ENCODE measurements at regions not wholly inside any gene's neighbourhood (a gene's known extent, or its start where the extent isn't known, plus 50 kb on each side); places are given as distances from the start of the nearest gene placed in this dataset.
"Not testable (repeated sequence)": the region's sequence is repeated elsewhere in the genome, so short reads cannot be mapped to it uniquely, and the experiment has no call there.

DNA sequence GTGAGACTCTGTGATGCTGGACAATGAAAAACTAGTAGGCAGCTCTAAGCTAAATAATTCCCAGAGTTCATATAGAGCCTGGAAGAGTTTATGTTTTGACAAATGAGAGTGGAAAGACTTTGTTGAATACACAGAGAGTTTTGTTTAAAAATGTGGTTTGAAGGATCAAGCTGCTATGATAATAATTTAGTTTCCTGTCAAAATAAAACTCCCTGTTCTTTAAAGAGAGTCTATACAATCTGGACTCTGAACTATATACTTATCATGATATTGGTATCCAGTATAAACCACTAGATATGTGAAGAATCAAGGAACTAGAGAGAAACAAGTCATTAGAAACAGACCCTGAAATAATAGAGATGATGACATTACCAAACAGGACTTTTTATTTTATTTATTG, 158.6 kb downstream of the C4orf33 start:
- ATAC-seq, result no peak

GRCh38 chr4:129261584-129261983, 165.6 kb downstream of the C4orf33 start:
- no peak for ATAC-seq

DNA sequence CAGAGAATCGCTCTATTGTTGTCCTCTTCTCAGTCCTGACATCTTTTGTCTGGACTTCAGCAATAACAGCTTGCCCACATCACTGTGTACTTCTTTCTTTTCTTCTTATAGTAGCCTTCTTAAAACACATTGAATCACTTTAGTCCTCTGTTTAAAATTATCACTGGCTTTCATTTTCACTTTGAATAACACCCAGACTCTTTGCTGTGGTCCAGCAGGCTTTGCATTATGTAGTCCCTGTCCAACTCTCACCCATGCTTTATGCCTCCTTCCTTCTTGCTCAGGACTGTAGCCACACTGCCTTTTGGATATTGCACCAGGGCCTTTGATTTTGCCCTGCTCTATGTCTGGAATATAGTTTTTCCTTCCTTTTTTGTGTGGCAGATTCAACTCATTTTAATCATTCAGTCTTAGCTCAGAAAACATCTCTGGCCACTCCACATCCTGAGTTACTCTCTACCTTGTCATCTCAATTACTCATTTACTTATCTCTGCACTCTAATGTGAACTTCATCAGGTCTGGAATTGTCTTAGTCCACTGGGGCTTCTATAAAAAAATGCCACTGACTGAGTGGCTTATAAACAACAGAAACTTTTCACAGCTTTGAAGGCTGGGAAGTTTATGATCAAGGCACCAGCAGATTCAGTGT, 168.2 kb downstream of the C4orf33 start:
- ATAC-seq, result peak in 1 of 2 donors; percentile 51

DNA sequence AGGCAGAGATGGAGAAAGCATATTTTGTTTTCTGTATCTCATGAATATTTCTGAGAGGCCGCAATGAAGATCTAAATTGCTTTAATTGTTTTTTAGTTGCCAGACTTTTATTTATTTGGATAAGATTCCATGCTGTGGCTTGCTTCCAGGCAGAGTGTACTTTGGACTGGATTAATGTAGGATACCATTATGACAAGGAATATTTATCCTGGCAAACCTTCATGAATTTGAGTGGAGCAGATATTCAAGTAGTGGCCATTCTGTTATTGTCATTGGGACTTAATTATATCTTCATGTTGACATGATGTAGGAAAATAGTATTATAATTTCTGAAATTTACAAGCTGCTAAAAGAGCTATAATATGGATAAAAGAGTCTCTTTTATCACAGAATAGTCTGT, 182.9 kb downstream of the C4orf33 start:
- ATAC-seq, result no peak

GRCh38 chr4:129282293-129282692, 186.3 kb downstream of the C4orf33 start:
- ATAC-seq, result no peak

DNA sequence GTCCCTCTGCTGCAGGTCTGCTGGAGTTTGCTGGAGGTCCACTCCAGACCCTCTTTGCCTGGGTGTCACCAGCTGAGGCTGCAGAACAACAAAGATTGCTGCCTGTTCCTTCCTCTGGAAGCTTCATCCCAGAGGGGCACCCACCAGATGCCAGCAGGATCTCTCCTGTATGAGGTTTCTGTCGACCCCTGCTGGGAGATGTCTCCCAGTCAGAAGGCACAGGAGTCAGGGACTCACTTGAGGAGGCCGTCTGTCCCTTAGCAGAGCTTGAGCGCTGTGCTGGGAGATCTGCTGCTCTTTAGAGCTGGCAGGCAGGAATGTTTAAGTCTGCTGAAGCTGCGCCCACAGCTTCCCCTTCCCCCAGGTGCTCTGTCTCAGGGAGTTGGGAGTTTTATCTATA, 196.2 kb downstream of the C4orf33 start:
- not testable (repeated sequence) for ATAC-seq

DNA sequence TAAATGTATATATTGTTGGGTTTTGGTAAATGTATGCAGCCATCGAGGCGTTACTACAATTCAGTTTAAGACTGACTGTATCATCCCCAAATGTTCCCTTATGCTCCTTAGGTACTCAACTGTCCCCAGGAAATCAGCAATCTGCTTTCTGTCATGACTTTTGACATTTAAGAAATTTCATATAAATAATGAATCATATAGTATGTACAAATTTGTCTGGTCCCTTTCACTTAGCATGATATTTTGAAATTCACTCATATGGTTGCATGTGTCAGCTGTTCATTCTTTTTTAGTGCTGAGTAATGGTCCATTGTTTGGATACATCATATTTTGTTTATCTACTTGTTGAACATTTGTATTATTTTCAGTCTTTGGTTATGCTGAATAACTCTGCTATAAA, 218.8 kb downstream of the C4orf33 start:
- ATAC-seq, result no peak

DNA sequence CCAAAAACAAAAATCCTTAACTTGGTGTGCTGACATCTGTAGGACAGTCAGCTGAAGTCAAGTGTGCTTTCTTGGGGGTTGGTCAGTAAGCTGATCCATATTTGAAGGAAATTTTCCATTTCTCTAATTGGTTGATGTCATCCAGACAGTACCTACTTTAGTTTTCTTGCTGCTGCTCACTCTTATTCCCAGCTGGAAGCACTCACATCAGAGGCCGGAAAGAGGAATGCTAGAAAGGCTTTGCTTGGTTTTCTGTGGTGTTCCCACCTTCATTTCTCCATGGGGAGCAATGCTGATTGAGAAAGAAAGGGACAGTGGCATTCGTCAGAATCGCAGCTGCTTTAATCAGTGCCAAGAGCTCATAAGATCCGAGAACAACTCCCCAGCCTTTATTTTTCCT, 227.0 kb downstream of the C4orf33 start:
- ATAC-seq, result no peak

GRCh38 chr4:129323658-129324057, 227.7 kb downstream of the C4orf33 start:
- ATAC-seq, result no peak

- ATAC-seq, result no peak
Measured at GRCh38 chr4:129326571-129327460, 230.9 kb downstream of the C4orf33 start.

- no peak for ATAC-seq
Measured at GRCh38 chr4:129327637-129328036, 231.7 kb downstream of the C4orf33 start.

DNA sequence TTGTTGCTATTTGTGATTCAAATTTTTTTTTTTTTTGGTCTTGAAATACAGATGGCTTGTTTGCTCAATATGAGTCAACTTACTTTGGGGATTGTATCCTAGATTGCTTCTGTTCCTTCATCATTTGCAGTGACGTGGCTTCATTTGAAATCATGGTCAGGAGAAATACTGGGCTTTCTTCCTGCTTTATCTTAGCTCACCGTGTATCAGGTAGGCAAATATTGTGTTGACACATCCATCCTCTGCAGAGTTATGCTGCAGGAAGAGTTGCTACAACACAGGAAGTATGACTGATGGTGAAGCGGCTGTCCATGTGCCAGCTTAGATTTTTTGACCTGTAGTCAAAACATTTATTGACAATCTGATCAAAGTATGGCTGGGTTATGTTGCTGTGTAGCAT, 232.2 kb downstream of the C4orf33 start:
- no peak for ATAC-seq

GRCh38 chr4:129334136-129334535, 238.2 kb downstream of the C4orf33 start:
- no peak for ATAC-seq

GRCh38 chr4:129335276-129335675, 239.3 kb downstream of the C4orf33 start:
- no peak for ATAC-seq

- no peak for ATAC-seq
Measured at GRCh38 chr4:129335818-129336217, 239.9 kb downstream of the C4orf33 start.

DNA sequence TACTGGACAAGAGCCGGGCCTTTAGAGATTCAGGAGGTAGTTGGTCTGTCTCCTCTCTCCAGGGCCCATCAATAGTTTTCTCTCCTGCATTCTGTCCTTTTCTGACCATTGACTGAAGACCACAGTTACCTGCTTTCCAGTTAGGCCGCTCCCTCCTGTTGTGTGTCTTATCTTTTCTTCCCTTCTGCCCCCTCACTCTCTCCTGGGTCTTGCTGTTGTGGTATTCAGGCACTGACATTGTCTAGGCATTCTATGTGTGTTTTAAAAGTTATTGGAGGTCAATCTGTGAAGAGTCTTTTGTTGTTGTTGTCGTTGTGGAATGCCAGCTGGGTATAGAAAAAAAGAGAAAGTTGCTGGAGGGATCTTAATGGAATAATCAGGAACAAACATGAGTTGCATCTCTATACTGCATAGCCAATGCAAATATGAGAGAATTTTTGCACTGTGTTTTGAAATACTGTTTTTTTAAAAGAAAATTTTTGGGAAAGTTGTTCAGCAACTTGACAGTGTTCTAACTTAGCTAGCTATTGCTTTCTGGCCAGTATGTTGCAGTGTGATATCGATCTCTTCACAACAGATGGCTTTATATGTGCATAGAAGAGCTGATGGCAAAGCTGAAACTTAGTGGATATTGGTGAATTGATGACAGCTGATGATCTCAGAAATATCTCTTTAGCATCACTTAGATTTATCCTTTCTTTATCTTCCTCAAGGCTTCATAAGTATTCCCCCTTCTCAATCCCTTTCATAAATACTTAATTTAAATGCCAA, 240.7 kb downstream of the C4orf33 start:
- no peak for ATAC-seq

DNA sequence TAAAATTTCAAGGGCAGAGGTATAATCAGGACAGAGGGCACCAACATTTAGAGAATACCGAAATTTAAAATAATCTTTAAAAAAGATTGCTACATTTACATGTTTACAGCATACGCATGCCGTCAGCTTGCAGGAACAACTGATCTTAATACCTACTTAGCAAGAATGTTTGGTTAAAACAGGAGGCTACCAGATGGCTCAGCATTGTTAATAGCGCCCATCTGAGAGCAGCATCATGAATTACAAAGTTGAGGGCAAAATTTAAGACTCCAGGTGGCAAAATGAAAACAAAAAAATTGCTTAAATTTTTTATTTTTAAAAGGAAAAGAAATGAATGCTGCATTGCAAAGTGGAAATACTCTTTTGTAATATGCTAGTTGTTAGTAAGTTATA, 241.3 kb downstream of the C4orf33 start:
- ATAC-seq, result no peak

DNA sequence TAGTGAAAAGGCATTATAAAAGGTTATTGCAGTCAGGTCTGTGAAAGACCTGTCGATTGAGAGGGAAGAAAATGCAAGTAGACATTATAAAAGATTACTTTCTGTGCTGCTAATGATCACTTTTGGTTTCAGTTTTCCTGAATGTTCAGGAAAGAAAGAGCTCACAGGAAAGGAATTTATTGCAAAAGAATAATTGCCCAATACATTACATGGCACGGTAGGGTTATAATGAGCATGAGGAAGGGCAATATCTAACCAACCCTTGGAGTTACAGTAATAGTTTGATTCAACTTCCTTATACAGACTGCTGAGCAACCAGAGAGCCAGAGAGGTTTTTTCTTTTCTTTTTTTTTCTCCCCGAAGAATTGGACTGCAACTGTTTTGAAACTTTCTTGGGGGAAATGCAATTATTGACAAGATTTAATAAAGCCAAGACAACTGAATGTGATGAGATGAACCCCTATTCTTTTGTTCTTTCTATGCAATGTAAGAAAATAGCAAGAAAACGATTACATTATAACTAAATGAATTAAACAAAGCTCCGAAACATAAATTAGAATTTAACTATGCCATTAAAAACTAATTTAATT, 247.0 kb downstream of the C4orf33 start:
- no peak for ATAC-seq

DNA sequence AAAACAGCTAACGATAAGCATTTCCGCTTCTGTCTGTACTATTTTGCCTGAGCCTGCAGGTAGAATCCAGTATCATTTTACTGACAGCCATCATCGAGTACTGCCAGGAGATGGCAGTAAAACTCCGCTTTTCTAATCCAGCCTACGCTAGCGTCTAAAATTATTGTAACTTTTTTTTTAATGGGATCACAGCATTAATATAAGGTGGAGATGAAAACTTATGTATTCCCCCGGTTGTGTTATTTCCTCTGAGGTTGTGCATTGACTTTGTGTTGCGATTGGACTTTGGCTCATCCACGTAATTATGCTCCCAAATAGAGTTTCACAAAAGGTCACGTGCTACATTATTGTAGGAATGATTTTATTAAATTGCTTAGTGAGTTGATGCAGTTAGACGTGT, 248.1 kb downstream of the C4orf33 start:
- ATAC-seq, result no peak

DNA sequence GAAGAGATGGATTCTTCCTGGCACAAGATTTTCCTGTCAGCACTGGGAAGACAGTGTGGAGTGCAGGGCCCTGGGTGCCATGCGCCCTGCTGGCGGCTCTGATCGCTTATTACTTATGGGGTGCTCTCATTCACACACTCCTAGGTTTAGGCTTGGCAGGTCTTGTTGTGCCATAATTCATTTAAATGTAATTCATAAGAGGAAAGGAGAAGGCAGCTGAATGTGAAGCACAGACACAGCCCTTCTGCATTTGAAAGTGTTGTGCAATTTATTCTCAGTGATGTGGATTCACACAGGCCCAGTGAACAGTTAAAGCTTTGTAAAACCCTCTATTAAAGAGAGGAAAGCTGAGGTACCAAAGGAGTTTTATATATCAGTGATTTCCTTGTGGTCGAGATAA, 249.7 kb downstream of the C4orf33 start:
- ATAC-seq, result no peak

GRCh38 chr4:129346036-129346435, 250.1 kb downstream of the C4orf33 start:
- no peak for ATAC-seq

- ATAC-seq, result no peak
Measured at GRCh38 chr4:129346734-129347133, 250.8 kb downstream of the C4orf33 start.
